ENCODE measurements at regions not wholly inside any gene's neighbourhood (a gene's known extent, or its start where the extent isn't known, plus 50 kb on each side); places are given as distances from the start of the nearest gene placed in this dataset.

DNA sequence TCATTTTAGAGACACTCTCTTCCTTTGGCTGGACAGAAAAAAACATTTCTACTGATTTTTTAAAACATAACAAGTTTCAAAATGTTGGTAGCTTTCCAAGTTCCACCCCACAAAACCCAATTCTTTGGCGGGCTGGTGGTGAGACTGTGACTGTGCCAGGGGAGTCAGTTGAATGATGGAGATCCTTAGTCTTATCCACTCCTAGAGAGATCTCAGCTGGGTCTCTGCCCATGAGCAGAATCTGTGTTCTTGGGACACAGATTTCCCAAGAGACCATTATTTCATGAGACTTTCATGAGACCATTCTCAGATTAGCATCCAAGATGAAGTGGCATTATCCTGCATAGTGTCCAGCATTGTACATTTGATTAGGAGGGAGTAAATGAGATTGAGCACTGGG lies 135.1 kb upstream of the NPHP3 start:
- Histone ChIP-seq H3K9me3 (ENCODE audit: low read depth, low read length) (no peaks in the 10 kb centered on the region), H3K36me3 (ENCODE audit: insufficient read depth, low read length) (no peaks in the 10 kb centered on the region), H3K4me3 (no peak overlapping the region), H3K27ac (no peak overlapping the region), H3K9ac (ENCODE audit: insufficient read length) (no peak overlapping the region)
- no peak for TF ChIP-seq EZH2 (IDR thresholded peaks at IDR 0.05)
- no peak for TF ChIP-seq POLR2AphosphoS5 (IDR thresholded peaks at IDR 0.05; ENCODE audit: borderline replicate concordance, low read depth, low read length)
- no peak for TF ChIP-seq FOXP2 (optimal IDR thresholded peaks at IDR 0.05; ENCODE audit: control extremely low read depth, extremely low read length, insufficient read depth)
- no peak for DNase-seq (ENCODE audit: low read depth, low spot score)

GRCh38 chr3:132854856-132855535 lies 132.8 kb upstream of the NPHP3 start:
- Histone ChIP-seq H3K27ac (no peak overlapping the region), H3K9ac (ENCODE audit: insufficient read length) (no peak overlapping the region), H3K4me3 (no peak overlapping the region), H3K9me3 (ENCODE audit: low read depth, low read length) (no peaks in the 10 kb centered on the region), H3K36me3 (ENCODE audit: insufficient read depth, low read length) (no peaks in the 10 kb centered on the region)
- no peak for TF ChIP-seq EZH2 (IDR thresholded peaks at IDR 0.05)
- DNase-seq (ENCODE audit: low read depth, low spot score), result no peak

DNA sequence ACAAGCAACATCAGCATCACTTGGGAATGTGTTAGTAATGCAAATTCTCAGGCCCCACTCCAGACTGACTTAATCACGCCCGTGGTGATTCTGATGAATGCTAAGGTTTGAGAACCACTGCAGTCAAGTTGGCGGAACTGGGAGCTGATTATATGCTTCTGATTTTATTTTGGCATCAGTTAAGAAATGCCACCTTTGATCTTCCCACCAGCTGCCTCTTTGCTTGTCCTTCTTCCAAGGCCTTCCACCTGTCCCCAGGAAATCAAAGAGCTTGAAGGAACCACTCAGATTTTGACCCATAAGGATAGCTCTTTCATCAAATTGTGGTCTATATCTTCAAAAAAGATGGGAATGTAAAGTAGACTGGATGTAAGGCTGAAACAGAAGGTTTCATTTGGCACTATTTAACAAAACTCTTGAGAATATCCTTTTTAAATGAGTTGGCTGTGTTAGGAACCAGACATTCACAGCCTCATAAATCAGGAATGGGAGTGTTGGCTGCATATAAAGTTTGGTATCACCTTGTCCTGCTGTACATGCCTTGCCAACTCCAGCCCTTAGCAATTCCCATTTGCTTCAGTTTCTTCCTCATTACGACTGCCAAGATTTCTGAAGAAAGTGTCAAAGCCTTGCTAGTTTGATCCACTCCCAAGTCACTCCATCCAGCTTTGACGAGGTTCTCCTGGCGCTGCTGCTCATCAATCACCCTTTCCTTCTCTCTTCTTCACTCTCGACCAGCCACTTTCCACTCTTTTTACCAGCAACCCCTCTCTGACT lies 125.8 kb upstream of the NPHP3 start:
- no peak overlapping the region for H3K9ac ChIP-seq (ENCODE audit: insufficient read length)
- no peak for DNase-seq (ENCODE audit: low read depth, low spot score)
- no peak overlapping the region for H3K27ac ChIP-seq
- H3K9me3 ChIP-seq (ENCODE audit: low read depth, low read length), result no peaks in the 10 kb centered on the region
- no peak for TF ChIP-seq FOXP2 (optimal IDR thresholded peaks at IDR 0.05; ENCODE audit: control extremely low read depth, extremely low read length, insufficient read depth)
- no peak for TF ChIP-seq EZH2 (IDR thresholded peaks at IDR 0.05)
- no peak for TF ChIP-seq POLR2AphosphoS5 (IDR thresholded peaks at IDR 0.05; ENCODE audit: borderline replicate concordance, low read depth, low read length)
- no peak overlapping the region for H3K4me3 ChIP-seq
- no peaks in the 10 kb centered on the region for H3K36me3 ChIP-seq (ENCODE audit: insufficient read depth, low read length)

DNA sequence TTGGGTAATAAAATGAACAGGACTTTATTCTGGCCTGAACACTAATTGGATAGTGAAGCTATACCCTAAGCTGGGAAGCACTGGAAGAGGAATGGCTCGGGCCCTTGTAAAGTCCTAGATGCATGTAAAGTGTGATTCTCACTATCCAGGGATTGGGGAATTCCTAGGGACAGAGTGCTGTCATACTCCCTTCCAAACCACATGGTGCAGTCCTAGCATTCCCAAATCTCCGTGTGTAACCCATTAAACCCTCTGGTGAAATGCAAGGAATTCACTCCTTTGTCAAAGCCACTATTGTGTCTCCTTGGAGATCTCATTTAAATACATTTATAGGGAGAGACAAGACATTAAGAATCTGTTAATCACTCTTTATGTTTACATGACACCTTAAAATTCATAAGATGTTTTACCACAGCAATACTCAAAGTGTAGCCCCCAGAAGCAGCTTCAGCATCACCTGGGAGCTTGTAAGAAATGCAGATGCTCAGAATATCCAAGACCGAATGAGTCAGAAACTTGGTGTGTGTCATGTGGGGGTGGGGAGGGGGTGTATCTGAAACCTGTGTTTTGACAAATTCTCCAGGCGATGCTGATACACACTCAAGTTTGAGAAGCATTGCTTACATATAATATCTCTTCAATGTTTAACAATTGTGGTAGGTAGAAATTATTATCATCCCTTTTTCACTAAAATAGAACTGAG lies 121.8 kb upstream of the NPHP3 start:
- H3K9ac ChIP-seq (ENCODE audit: insufficient read length), result no peak overlapping the region
- no peak for TF ChIP-seq POLR2AphosphoS5 (IDR thresholded peaks at IDR 0.05; ENCODE audit: borderline replicate concordance, low read depth, low read length)
- no peak for TF ChIP-seq EZH2 (IDR thresholded peaks at IDR 0.05)
- no peak for TF ChIP-seq FOXP2 (optimal IDR thresholded peaks at IDR 0.05; ENCODE audit: control extremely low read depth, extremely low read length, insufficient read depth)
- H3K4me3 ChIP-seq, result no peak overlapping the region
- H3K36me3 ChIP-seq (ENCODE audit: insufficient read depth, low read length), result no peaks in the 10 kb centered on the region
- H3K9me3 ChIP-seq (ENCODE audit: low read depth, low read length), result no peaks in the 10 kb centered on the region
- DNase-seq (ENCODE audit: low read depth, low spot score), result no peak
- no peak overlapping the region for H3K27ac ChIP-seq

DNA sequence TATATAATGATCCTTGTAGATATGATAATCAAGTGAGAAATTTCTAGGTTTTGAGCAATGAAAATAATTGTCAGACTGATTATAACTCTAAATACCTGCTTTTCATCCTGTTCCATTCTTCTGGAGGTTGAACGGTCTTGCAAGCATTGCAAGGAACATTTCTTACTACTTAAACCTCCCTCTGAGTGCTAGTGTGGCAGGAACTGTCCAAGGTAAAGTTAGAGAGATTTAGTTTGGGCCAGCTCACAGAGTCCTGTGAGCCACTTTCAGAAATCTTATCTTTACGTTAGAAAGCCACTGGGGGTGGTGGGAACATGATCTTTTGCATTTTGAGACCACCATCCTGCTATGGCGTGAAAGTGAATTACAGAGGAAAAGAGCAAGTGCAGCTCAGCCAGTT lies 121.1 kb upstream of the NPHP3 start:
- no peaks in the 10 kb centered on the region for H3K36me3 ChIP-seq (ENCODE audit: insufficient read depth, low read length)
- H3K9me3 ChIP-seq (ENCODE audit: low read depth, low read length), result no peaks in the 10 kb centered on the region
- TF ChIP-seq POLR2AphosphoS5 (IDR thresholded peaks at IDR 0.05; ENCODE audit: borderline replicate concordance, low read depth, low read length) (no peak), FOXP2 (optimal IDR thresholded peaks at IDR 0.05; ENCODE audit: control extremely low read depth, extremely low read length, insufficient read depth) (no peak), EZH2 (IDR thresholded peaks at IDR 0.05) (no peak)
- H3K4me3 ChIP-seq, result no peak overlapping the region
- H3K9ac ChIP-seq (ENCODE audit: insufficient read length), result no peak overlapping the region
- H3K27ac ChIP-seq, result no peak overlapping the region
- DNase-seq (ENCODE audit: low read depth, low spot score), result no peak

DNA sequence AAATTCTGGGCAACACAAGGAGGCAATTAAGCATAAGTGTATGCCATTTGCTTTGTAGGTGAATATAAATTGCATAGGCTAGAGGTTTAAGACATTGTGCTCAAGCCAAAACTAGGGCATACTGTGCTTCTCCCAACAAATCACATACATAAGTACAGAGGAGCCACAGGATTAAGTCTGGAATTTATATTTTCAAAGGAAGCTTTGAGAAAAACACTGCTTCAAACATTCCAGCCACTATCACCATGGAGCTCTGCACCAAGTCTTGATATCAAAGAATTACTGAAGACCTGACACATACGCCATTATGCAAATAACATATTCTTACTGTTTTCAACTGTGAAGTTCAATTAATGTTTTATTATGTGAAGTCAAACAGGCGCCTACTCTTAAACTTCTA lies 119.4 kb upstream of the NPHP3 start:
- Histone ChIP-seq H3K9me3 (ENCODE audit: low read depth, low read length) (no peaks in the 10 kb centered on the region), H3K27ac (no peak overlapping the region), H3K9ac (ENCODE audit: insufficient read length) (no peak overlapping the region), H3K4me3 (no peak overlapping the region), H3K36me3 (ENCODE audit: insufficient read depth, low read length) (no peaks in the 10 kb centered on the region)
- TF ChIP-seq FOXP2 (optimal IDR thresholded peaks at IDR 0.05; ENCODE audit: control extremely low read depth, extremely low read length, insufficient read depth), result no peak
- TF ChIP-seq EZH2 (IDR thresholded peaks at IDR 0.05), result no peak
- no peak for TF ChIP-seq POLR2AphosphoS5 (IDR thresholded peaks at IDR 0.05; ENCODE audit: borderline replicate concordance, low read depth, low read length)
- no peak for DNase-seq (ENCODE audit: low read depth, low spot score)

GRCh38 chr3:132840201-132840700 lies 118.0 kb upstream of the NPHP3 start:
- no peak overlapping the region for H3K27ac ChIP-seq

DNA sequence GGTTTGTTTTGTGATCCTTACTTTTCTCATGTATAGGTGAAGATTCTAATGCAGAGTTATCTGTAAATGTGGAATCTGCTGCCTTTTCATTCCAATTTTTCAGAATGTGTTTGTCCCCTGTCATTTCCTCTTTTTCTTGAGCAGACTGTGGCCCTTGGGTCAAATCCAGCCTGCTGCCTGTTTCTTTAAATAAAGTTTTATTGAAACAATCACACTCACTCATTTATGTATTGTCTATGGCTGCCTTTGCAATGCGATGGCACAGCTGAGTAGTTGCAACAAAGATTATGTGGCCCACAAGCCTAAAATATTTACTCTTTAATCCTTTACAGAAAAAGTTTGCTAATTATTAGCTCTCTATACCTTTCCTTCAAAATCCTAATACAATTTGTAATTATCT lies 116.3 kb upstream of the NPHP3 start:
- DNase-seq (ENCODE audit: low read depth, low spot score), result no peak
- H3K36me3 ChIP-seq (ENCODE audit: insufficient read depth, low read length), result no peaks in the 10 kb centered on the region
- no peak for TF ChIP-seq EZH2 (IDR thresholded peaks at IDR 0.05)
- no peak for TF ChIP-seq POLR2AphosphoS5 (IDR thresholded peaks at IDR 0.05; ENCODE audit: borderline replicate concordance, low read depth, low read length)
- TF ChIP-seq FOXP2 (optimal IDR thresholded peaks at IDR 0.05; ENCODE audit: control extremely low read depth, extremely low read length, insufficient read depth), result no peak
- no peak overlapping the region for H3K27ac ChIP-seq
- H3K9ac ChIP-seq (ENCODE audit: insufficient read length), result no peak overlapping the region
- no peak overlapping the region for H3K4me3 ChIP-seq
- H3K9me3 ChIP-seq (ENCODE audit: low read depth, low read length), result no peaks in the 10 kb centered on the region

More at GRCh38 chr3:132840201-132840700, 118.0 kb upstream of the NPHP3 start:
- Histone ChIP-seq H3K4me3 (no peak overlapping the region), H3K36me3 (ENCODE audit: insufficient read depth, low read length) (no peaks in the 10 kb centered on the region), H3K9ac (ENCODE audit: insufficient read length) (no peak overlapping the region), H3K9me3 (ENCODE audit: low read depth, low read length) (no peaks in the 10 kb centered on the region)
- no peak for TF ChIP-seq POLR2AphosphoS5 (IDR thresholded peaks at IDR 0.05; ENCODE audit: borderline replicate concordance, low read depth, low read length)
- no peak for TF ChIP-seq FOXP2 (optimal IDR thresholded peaks at IDR 0.05; ENCODE audit: control extremely low read depth, extremely low read length, insufficient read depth)
- TF ChIP-seq EZH2 (IDR thresholded peaks at IDR 0.05), result no peak
- no peak for DNase-seq (ENCODE audit: low read depth, low spot score)

Data from SK-N-MC (cell line).